ENCODE measurements at regions not wholly inside any gene's neighbourhood (a gene's known extent, or its start where the extent isn't known, plus 50 kb on each side); places are given as distances from the start of the nearest gene placed in this dataset.

- TF ChIP-seq CTCF (IDR thresholded peaks at IDR 0.05; ENCODE audit: insufficient read depth in 1 of 2, low read depth in 1 of 2, low read length in 1 of 2, severe bottlenecking in 1 of 2, unreplicated experiment in 1 of 2): no peak
- no peak overlapping the region for H3K4me3 Mint-ChIP-seq (ENCODE audit: unreplicated experiment)
- Histone ChIP-seq H3K36me3 (ENCODE audit: control insufficient read depth, insufficient read depth, low read length) (no peaks in the 10 kb centered on the region), H3K4me1 (no peaks in the 10 kb centered on the region), H3K27me3 (replicated peaks; ENCODE audit: control insufficient read depth, insufficient read depth, low read length) (no peaks in the 10 kb centered on the region), H3K4me3 (ENCODE audit: low read depth, low read length) (no peak overlapping the region), H3K9me3 (no peaks in the 10 kb centered on the region)
- no peaks in the 10 kb centered on the region for H3K36me3 Mint-ChIP-seq (ENCODE audit: insufficient read depth, unreplicated experiment)
- intact Hi-C loops (cut with micrococcal nuclease; ENCODE audit: unreplicated experiment): no loop called here
- DNase-seq: no peak
- H3K27me3 Mint-ChIP-seq (ENCODE audit: insufficient read depth, unreplicated experiment): no peaks in the 10 kb centered on the region
- H3K9me3 Mint-ChIP-seq (ENCODE audit: unreplicated experiment): no peaks in the 10 kb centered on the region
- H3K27ac Mint-ChIP-seq (ENCODE audit: unreplicated experiment): no peak overlapping the region
- BruUV-seq (replicated peaks): no TSS peak
- ChIA-PET POLR2A (no interaction called here), CTCF (no interaction called here)
- no peaks in the 10 kb centered on the region for H3K4me1 Mint-ChIP-seq (ENCODE audit: low read depth, unreplicated experiment)
Measured at GRCh38 chr1:194233069-194233468, 1046.7 kb upstream of the B3GALT2 start.

- no peak overlapping the region for H3K4me3 ChIP-seq (ENCODE audit: low read depth, low read length)
- ChIA-PET CTCF (no interaction called here), POLR2A (no interaction called here)
- H3K27ac Mint-ChIP-seq (ENCODE audit: unreplicated experiment): no peak overlapping the region
- intact Hi-C loops (cut with micrococcal nuclease; ENCODE audit: unreplicated experiment): no loop called here
- no peaks in the 10 kb centered on the region for H3K9me3 Mint-ChIP-seq (ENCODE audit: unreplicated experiment)
- no peaks in the 10 kb centered on the region for H3K4me1 Mint-ChIP-seq (ENCODE audit: low read depth, unreplicated experiment)
- H3K36me3 ChIP-seq (ENCODE audit: control insufficient read depth, insufficient read depth, low read length): no peaks in the 10 kb centered on the region
- H3K4me3 Mint-ChIP-seq (ENCODE audit: unreplicated experiment): no peak overlapping the region
- H3K27me3 ChIP-seq (replicated peaks; ENCODE audit: control insufficient read depth, insufficient read depth, low read length): no peaks in the 10 kb centered on the region
- no peak for TF ChIP-seq CTCF (IDR thresholded peaks at IDR 0.05; ENCODE audit: insufficient read depth in 1 of 2, low read depth in 1 of 2, low read length in 1 of 2, severe bottlenecking in 1 of 2, unreplicated experiment in 1 of 2)
- no peaks in the 10 kb centered on the region for H3K36me3 Mint-ChIP-seq (ENCODE audit: insufficient read depth, unreplicated experiment)
- BruUV-seq (replicated peaks): no TSS peak
- H3K9me3 ChIP-seq: no peaks in the 10 kb centered on the region
- no peaks in the 10 kb centered on the region for H3K4me1 ChIP-seq
- H3K27me3 Mint-ChIP-seq (ENCODE audit: insufficient read depth, unreplicated experiment): no peaks in the 10 kb centered on the region
- DNase-seq: no peak
Measured at GRCh38 chr1:194230351-194231144, 1044.1 kb upstream of the B3GALT2 start.

- no TSS peak for BruUV-seq (replicated peaks)
- no peak for DNase-seq
- Mint-ChIP-seq H3K27me3 (ENCODE audit: insufficient read depth, unreplicated experiment) (no peaks in the 10 kb centered on the region), H3K4me1 (ENCODE audit: low read depth, unreplicated experiment) (no peaks in the 10 kb centered on the region), H3K9me3 (ENCODE audit: unreplicated experiment) (no peaks in the 10 kb centered on the region), H3K36me3 (ENCODE audit: insufficient read depth, unreplicated experiment) (no peaks in the 10 kb centered on the region), H3K27ac (ENCODE audit: unreplicated experiment) (no peak overlapping the region), H3K4me3 (ENCODE audit: unreplicated experiment) (no peak overlapping the region)
- no peak for TF ChIP-seq CTCF (IDR thresholded peaks at IDR 0.05; ENCODE audit: insufficient read depth in 1 of 2, low read depth in 1 of 2, low read length in 1 of 2, severe bottlenecking in 1 of 2, unreplicated experiment in 1 of 2)
- intact Hi-C loops (cut with micrococcal nuclease; ENCODE audit: unreplicated experiment): no loop called here
- no peaks in the 10 kb centered on the region for H3K27me3 ChIP-seq (replicated peaks; ENCODE audit: control insufficient read depth, insufficient read depth, low read length)
- ChIA-PET POLR2A (no interaction called here), CTCF (no interaction called here)
- H3K9me3 ChIP-seq: no peaks in the 10 kb centered on the region
- H3K4me3 ChIP-seq (ENCODE audit: low read depth, low read length): no peak overlapping the region
- no peaks in the 10 kb centered on the region for H3K36me3 ChIP-seq (ENCODE audit: control insufficient read depth, insufficient read depth, low read length)
- no peaks in the 10 kb centered on the region for H3K4me1 ChIP-seq
Measured at GRCh38 chr1:194228427-194228826, 1042.0 kb upstream of the B3GALT2 start.
